BLaER1 treated with 17β-estradiol and CSF1 and Interleukin-3, amounts not matched to agents 10 nM and 100 nM (cell line): ENCODE measurements at regions not wholly inside any gene's neighbourhood (a gene's known extent, or its start where the extent isn't known, plus 50 kb on each side); places are given as distances from the start of the nearest gene placed in this dataset.

ENCODE experiments used
- H3K27ac ChIP-seq, 11 experiments: shearing (Covaris generic); formaldehyde crosslinking; 2 replicates each; pipeline ENCODE4 v1.8.1; 2022
- H3K27me3 ChIP-seq, 11 experiments: shearing (Covaris generic); formaldehyde crosslinking; 2 replicates each; pipeline ENCODE4 v1.8.1; 2022
- H3K36me3 ChIP-seq, 11 experiments: shearing (Covaris generic); formaldehyde crosslinking; 2 replicates each; pipeline ENCODE4 v1.8.1; 2022
- H3K4me1 ChIP-seq, 10 experiments: shearing (Covaris generic); formaldehyde crosslinking; 2 replicates each; pipeline ENCODE4 v1.8.1; 2022
- H3K4me2 ChIP-seq, 11 experiments: shearing (Covaris generic); formaldehyde crosslinking; 2 replicates each; pipeline ENCODE4 v1.8.1; 2022
- H3K4me3 ChIP-seq, 10 experiments: shearing (Covaris generic); formaldehyde crosslinking; 2 replicates each; pipeline ENCODE4 v1.8.1; 2022
- H3K9ac ChIP-seq, 11 experiments: shearing (Covaris generic); formaldehyde crosslinking; 2 replicates each; pipeline ENCODE4 v1.8.1; 2022
- H3K9me3 ChIP-seq, 11 experiments: shearing (Covaris generic); formaldehyde crosslinking; replicated peaks in 1 of 11; 2 replicates each; pipeline ENCODE4 v1.8.1; 2022
- H4K20me1 ChIP-seq, 11 experiments: shearing (Covaris generic); formaldehyde crosslinking; 2 replicates each; pipeline ENCODE4 v1.8.1; 2022
- Cebpa-rat ChIP-seq, 11 experiments: shearing (Covaris generic); IDR thresholded peaks; 2 replicates each; pipeline ENCODE4 v1.8.1; 2022

GRCh38 chr4:126750723-126751122, 882.0 kb upstream of the INTU start:
- H3K36me3 ChIP-seq = no peaks in the 10 kb centered on the region
- peaks cover 0 to 3% (median 0%) of the 10 kb centered on the region in 10 experiments; a peak in 1 of 20 replicates for H3K4me1 ChIP-seq
- no peak for TF ChIP-seq Cebpa-rat (IDR thresholded peaks at IDR 0.05)
- H3K27me3 ChIP-seq = no peaks in the 10 kb centered on the region
- H3K9me3 ChIP-seq = peaks cover 0 to 5% (median under 1%) of the 10 kb centered on the region in 11 experiments; a peak in 7 of 22 replicates
- H3K4me3 ChIP-seq = no peak overlapping the region
- no peak overlapping the region for H3K9ac ChIP-seq
- no peak overlapping the region for H3K4me2 ChIP-seq
- H4K20me1 ChIP-seq = no peaks in the 10 kb centered on the region
- no peak overlapping the region for H3K27ac ChIP-seq

GRCh38 chr4:126752126-126752525, 880.6 kb upstream of the INTU start:
- no peaks in the 10 kb centered on the region for H4K20me1 ChIP-seq
- H3K4me2 ChIP-seq = peak overlapping the region in 1 of 11 experiments; percentile 4; a peak in 1 of 22 replicates
- peaks cover 0 to 3% (median 0%) of the 10 kb centered on the region in 10 experiments; a peak in 1 of 20 replicates for H3K4me1 ChIP-seq
- no peak overlapping the region for H3K4me3 ChIP-seq
- H3K9me3 ChIP-seq = no peaks in the 10 kb centered on the region
- no peak for TF ChIP-seq Cebpa-rat (IDR thresholded peaks at IDR 0.05)
- no peaks in the 10 kb centered on the region for H3K36me3 ChIP-seq
- no peak overlapping the region for H3K9ac ChIP-seq
- no peak overlapping the region for H3K27ac ChIP-seq
- no peaks in the 10 kb centered on the region for H3K27me3 ChIP-seq

GRCh38 chr4:126752702-126753101, 880.1 kb upstream of the INTU start:
- Histone ChIP-seq H3K36me3 (no peaks in the 10 kb centered on the region), H3K4me1 (peaks cover 0 to 3% (median 0%) of the 10 kb centered on the region in 10 experiments; a peak in 1 of 20 replicates), H3K27me3 (no peaks in the 10 kb centered on the region), H3K4me2 (peak overlapping the region in 1 of 11 experiments; percentile 4; a peak in 2 of 22 replicates), H4K20me1 (no peaks in the 10 kb centered on the region), H3K27ac (no peak overlapping the region), H3K9ac (no peak overlapping the region), H3K4me3 (no peak overlapping the region), H3K9me3 (no peaks in the 10 kb centered on the region)
- TF ChIP-seq Cebpa-rat (IDR thresholded peaks at IDR 0.05) = no peak

- no peaks in the 10 kb centered on the region for H3K9me3 ChIP-seq
- no peak overlapping the region for H3K9ac ChIP-seq
- H3K4me1 ChIP-seq = peaks cover 0 to 3% (median 0%) of the 10 kb centered on the region in 10 experiments; a peak in 1 of 20 replicates
- H3K4me2 ChIP-seq = no peak overlapping the region
- no peaks in the 10 kb centered on the region for H4K20me1 ChIP-seq
- no peak for TF ChIP-seq Cebpa-rat (IDR thresholded peaks at IDR 0.05)
- no peaks in the 10 kb centered on the region for H3K36me3 ChIP-seq
- H3K27ac ChIP-seq = no peak overlapping the region
- no peaks in the 10 kb centered on the region for H3K27me3 ChIP-seq
- H3K4me3 ChIP-seq = no peak overlapping the region
Observed at GRCh38 chr4:126753592-126753991, 879.2 kb upstream of the INTU start.

DNA sequence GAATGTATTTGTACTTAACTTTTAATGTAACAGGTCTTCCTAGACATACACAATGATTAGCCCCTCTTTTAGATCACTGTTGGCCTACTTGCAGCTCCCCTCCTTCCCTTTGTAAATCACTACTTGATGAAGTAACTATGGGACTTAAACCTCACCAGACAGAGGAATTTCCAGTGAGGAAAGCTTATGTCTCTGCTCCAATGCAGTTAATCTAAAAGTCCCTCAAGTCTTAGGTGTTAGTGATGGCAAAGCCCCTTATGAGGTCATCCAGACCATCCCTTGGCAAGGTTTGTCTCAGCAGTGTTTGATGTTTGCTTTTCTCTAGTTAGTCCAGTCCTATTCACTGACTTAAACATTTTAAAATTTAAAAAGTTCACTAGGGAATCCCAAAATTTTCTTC, 877.3 kb upstream of the INTU start:
- no peaks in the 10 kb centered on the region for H3K36me3 ChIP-seq
- peaks cover 0 to 3% (median 0%) of the 10 kb centered on the region in 10 experiments; a peak in 1 of 20 replicates for H3K4me1 ChIP-seq
- no peaks in the 10 kb centered on the region for H3K9me3 ChIP-seq
- no peak overlapping the region for H3K9ac ChIP-seq
- no peak for TF ChIP-seq Cebpa-rat (IDR thresholded peaks at IDR 0.05)
- H3K4me3 ChIP-seq = no peak overlapping the region
- no peaks in the 10 kb centered on the region for H3K27me3 ChIP-seq
- H3K27ac ChIP-seq = no peak overlapping the region
- no peak overlapping the region for H3K4me2 ChIP-seq
- H4K20me1 ChIP-seq = no peaks in the 10 kb centered on the region

DNA sequence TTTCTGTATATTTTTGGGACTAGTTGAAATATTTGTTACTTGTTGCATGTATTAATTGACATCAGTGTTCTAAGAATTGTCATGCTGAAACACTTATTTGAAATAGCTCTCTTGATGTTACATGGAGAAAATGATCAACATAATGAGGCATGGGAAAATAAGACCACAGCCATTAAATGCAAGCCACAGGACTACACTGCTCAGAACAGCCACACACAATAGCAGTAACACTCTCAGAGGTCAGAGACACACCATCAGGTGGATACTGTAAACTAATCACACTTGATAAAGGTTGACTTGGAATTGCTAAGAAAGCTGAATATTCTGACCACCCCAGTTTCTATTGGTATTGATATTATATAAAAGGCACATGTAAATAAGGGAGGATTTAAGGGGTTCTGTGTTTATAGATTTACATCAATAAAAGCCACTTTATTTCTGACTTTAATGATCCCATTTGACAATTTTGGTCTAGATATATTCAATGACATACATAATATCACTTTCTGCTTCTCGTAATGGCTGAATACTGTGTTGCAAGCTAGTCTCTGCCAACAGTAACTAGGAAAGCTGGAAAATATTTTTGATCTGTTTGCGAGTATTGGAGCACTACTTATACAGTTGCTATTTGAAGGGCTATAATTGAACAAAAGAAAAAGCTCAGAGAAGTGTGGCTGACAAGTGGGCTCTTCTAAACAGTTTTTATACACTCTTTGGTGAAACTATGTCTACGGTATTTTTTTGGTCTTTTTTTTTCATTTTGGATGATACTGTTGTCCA, 876.5 kb upstream of the INTU start:
- H3K9ac ChIP-seq = no peak overlapping the region
- H3K36me3 ChIP-seq = no peaks in the 10 kb centered on the region
- no peaks in the 10 kb centered on the region for H3K9me3 ChIP-seq
- H3K27me3 ChIP-seq = no peaks in the 10 kb centered on the region
- no peak overlapping the region for H3K4me3 ChIP-seq
- peaks cover 0 to 3% (median 0%) of the 10 kb centered on the region in 10 experiments; a peak in 1 of 20 replicates for H3K4me1 ChIP-seq
- no peak overlapping the region for H3K27ac ChIP-seq
- H4K20me1 ChIP-seq = no peaks in the 10 kb centered on the region
- TF ChIP-seq Cebpa-rat (IDR thresholded peaks at IDR 0.05) = no peak
- H3K4me2 ChIP-seq = no peak overlapping the region

DNA sequence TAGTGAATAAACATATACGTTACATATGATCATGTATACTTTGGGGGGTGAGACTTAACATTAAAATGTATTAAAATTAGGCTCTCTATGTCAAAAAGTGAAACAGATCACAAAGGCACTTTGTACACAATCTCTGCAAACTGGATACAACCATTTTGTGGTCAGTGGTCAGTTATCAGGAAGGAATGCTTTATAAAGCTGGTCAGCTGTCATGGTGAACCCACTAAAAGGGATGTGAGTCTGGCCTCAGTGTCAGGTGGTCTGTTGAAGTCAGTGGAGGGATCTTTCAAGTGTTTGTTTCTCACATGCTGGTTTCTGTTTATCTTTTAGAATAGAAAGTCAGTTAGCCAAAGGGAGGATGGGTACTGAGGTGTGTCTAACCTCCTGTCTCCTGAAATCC, 875.5 kb upstream of the INTU start:
- Histone ChIP-seq H3K36me3 (no peaks in the 10 kb centered on the region), H3K4me2 (no peak overlapping the region), H3K4me3 (no peak overlapping the region), H4K20me1 (no peaks in the 10 kb centered on the region), H3K27me3 (no peaks in the 10 kb centered on the region), H3K4me1 (peaks cover 0 to 3% (median 0%) of the 10 kb centered on the region in 10 experiments; a peak in 1 of 20 replicates), H3K9ac (no peak overlapping the region), H3K9me3 (no peaks in the 10 kb centered on the region), H3K27ac (no peak overlapping the region)
- no peak for TF ChIP-seq Cebpa-rat (IDR thresholded peaks at IDR 0.05)

GRCh38 chr4:126758493-126758892, 874.3 kb upstream of the INTU start:
- Histone ChIP-seq H3K36me3 (no peaks in the 10 kb centered on the region), H3K4me1 (no peaks in the 10 kb centered on the region), H3K4me2 (no peak overlapping the region), H3K4me3 (no peak overlapping the region), H4K20me1 (no peaks in the 10 kb centered on the region), H3K27me3 (no peaks in the 10 kb centered on the region), H3K27ac (no peak overlapping the region), H3K9me3 (no peaks in the 10 kb centered on the region), H3K9ac (no peak overlapping the region)
- no peak for TF ChIP-seq Cebpa-rat (IDR thresholded peaks at IDR 0.05)

DNA sequence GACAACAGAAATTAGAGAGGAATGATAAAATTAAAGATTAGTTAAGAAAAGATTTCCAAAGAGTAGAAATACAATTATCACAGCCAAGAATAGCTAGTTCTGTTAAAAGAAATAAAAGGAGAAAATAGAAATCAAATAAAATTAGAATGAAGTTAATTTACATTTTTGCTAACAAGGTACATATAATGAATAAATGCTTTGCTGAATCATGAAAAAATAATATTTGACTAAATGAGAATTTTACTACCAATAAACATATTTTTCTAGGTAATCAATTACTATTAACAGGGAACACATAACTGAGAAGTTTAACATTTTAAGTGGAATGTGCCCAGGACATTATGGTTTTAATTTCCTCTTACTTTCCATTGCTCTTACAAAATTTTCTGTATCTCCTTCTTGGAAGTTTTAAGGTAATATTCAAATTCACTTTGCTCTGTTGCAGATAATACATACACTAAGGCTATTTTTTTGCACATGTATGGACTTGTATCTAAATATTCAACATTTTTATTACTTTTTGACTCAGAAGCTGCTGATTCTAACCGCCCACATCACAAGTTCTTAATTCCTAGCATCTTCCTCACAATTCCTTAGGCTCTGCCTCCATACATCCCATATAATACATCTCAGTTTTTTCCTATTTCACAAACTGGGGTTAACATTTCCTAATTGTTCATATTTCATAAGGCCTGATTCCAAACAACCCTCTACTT, 870.7 kb upstream of the INTU start:
- Histone ChIP-seq H3K27me3 (no peaks in the 10 kb centered on the region), H4K20me1 (no peaks in the 10 kb centered on the region), H3K4me2 (no peak overlapping the region), H3K27ac (no peak overlapping the region), H3K9me3 (no peaks in the 10 kb centered on the region), H3K36me3 (no peaks in the 10 kb centered on the region), H3K4me3 (no peak overlapping the region), H3K9ac (no peak overlapping the region), H3K4me1 (no peaks in the 10 kb centered on the region)
- no peak for TF ChIP-seq Cebpa-rat (IDR thresholded peaks at IDR 0.05)
